Smooth muscle cell (in vitro differentiated cells): ENCODE measurements at regions not wholly inside any gene's neighbourhood (a gene's known extent, or its start where the extent isn't known, plus 50 kb on each side); places are given as distances from the start of the nearest gene placed in this dataset. TPM values are rescaled to one million over a fixed set of nuclear protein-coding genes. Genes with fewer than 3 reads are reported as not detected.

Experiments
- DNase-seq: peaks from one replicate; lab custom pipeline; 2025; ENCODE audit not compliant: unreplicated experiment; lab: John Stamatoyannopoulos, UW
- H2AFZ ChIP-seq: fragments of 200-600 bp; sonication (generic); 2 replicates; pipeline ENCODE4 v1.6.0; 2016; ENCODE audit warnings: antibody characterized with exemption, low read depth, mild to moderate bottlenecking
- H3F3A ChIP-seq: fragments of 200-600 bp; sonication (generic); 2 replicates; pipeline ENCODE4 v1.6.0; 2017; ENCODE audit warnings: antibody characterized with exemption, low read depth
- H3K27ac ChIP-seq: fragments of 200-600 bp; sonication (generic); 2 replicates; pipeline ENCODE4 v1.5.1; 2016; ENCODE audit warnings: low read depth, mild to moderate bottlenecking
- H3K27me3 ChIP-seq: fragments of 200-600 bp; sonication (generic); 2 replicates; pipeline ENCODE4 v1.6.1; 2016; ENCODE audit warnings: low read depth, mild to moderate bottlenecking
- H3K36me3 ChIP-seq: fragments of 200-600 bp; sonication (generic); 2 replicates; pipeline ENCODE4 v1.5.1; 2016; ENCODE audit warnings: low read depth
- H3K4me1 ChIP-seq: fragments of 200-600 bp; sonication (generic); 2 replicates; pipeline ENCODE4 v1.5.1; 2016; ENCODE audit warnings: low read depth
- H3K4me2 ChIP-seq: fragments of 200-600 bp; sonication (generic); 2 replicates; pipeline ENCODE4 v1.6.0; 2016; ENCODE audit warnings: mild to moderate bottlenecking
- H3K4me3 ChIP-seq: fragments of 200-600 bp; sonication (generic); 2 replicates; pipeline ENCODE4 v1.5.1; 2016; ENCODE audit warnings: mild to moderate bottlenecking
- H3K79me2 ChIP-seq: fragments of 200-600 bp; sonication (generic); 2 replicates; pipeline ENCODE4 v1.6.0; 2016; ENCODE audit warnings: low read depth, mild to moderate bottlenecking
- H3K9ac ChIP-seq: fragments of 200-600 bp; sonication (generic); 2 replicates; pipeline ENCODE4 v1.6.0; 2016; ENCODE audit warnings: low read depth
- H3K9me3 ChIP-seq: fragments of 200-600 bp; sonication (generic); replicated peaks from 2 replicates; pipeline ENCODE4 v1.5.1; 2016; ENCODE audit warnings: low read depth
- H4K20me1 ChIP-seq: fragments of 200-600 bp; sonication (generic); 2 replicates; pipeline ENCODE4 v1.6.0; 2016; ENCODE audit warnings: low read depth
- WGBS: methylation state at CpG from one replicate; pipeline ENCODE4 v1.1.7; 2016; ENCODE audit warnings: low lambda C conversion rate; 5-methylcytosine and 5-hydroxymethylcytosine counted together
- small RNA-seq: library from RNA; depleted of rRNA; stranded (forward); fragments of <200 nt; gene quantifications from one replicate; pipeline ENCODE3, GENCODE V24; 2014
- TF ChIP-seq, protein P1 (sequence below): fragments of 200-600 bp; sonication (generic); IDR thresholded peaks from 2 replicates; pipeline ENCODE4 v1.5.1; 2017; ENCODE audit warnings: borderline replicate concordance, mild to moderate bottlenecking, antibody characterized with exemption; ENCODE audit not compliant: insufficient read depth, poor library complexity, severe bottlenecking

DNA sequence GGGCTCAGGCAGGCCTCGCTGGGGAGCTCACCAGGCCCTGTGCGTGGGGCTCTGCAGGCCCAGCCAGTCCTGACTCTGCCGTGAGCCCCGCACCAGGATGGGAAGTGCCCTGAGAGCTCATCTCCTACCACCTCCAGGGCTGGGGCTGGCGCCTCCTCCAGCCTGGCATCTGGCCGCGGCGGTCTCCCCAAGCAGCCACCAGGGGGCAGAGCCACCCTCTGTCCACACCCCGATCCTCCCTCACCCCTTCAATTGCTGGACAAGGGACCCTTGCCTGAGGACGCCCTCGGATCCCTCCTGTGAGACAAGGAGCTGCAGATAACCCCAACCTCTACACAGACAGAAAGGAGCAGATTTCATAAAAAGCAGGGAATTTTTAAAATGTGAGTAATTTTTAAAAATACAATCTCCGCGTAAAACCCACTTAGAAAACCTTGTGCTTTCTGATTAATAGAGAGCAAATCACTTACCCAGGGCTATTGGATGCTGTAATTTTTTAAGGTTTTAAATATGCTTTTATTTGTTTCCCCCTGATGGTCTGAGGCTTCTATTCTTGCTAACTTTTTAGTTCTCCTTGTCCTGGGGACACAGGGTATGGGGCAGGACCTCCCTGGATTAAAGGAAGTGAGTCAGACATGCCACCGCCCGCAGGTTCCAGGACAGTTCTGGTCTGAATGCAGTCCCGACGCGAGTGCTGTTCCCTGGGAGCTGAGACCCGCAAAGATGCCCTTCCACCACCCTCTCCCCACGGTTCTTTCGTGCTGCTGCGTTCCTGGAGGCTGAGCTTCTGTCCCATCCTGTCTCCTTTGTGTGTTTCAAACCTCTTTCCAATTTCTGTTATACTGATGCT is 52.3 kb upstream of the CHRNA7 start:
- Histone ChIP-seq H3K79me2 (no peaks in the 10 kb centered on the region), H3K9me3 (no peaks in the 10 kb centered on the region), H3K4me1 (no peaks in the 10 kb centered on the region), H2AFZ (no peak overlapping the region), H3F3A (no peaks in the 10 kb centered on the region), H3K4me2 (peak overlapping the region; percentile 76), H3K9ac (no peak overlapping the region), H3K36me3 (no peaks in the 10 kb centered on the region), H3K27me3 (peaks cover 11% of the 10 kb centered on the region), H3K4me3 (peak overlapping the region; percentile 12), H4K20me1 (no peaks in the 10 kb centered on the region), H3K27ac (no peak overlapping the region)
- 15% methylated on average over 22 of the region's 22 CpGs for WGBS
- peak; percentile 20 for DNase-seq
- TF ChIP-seq, protein P1, sequence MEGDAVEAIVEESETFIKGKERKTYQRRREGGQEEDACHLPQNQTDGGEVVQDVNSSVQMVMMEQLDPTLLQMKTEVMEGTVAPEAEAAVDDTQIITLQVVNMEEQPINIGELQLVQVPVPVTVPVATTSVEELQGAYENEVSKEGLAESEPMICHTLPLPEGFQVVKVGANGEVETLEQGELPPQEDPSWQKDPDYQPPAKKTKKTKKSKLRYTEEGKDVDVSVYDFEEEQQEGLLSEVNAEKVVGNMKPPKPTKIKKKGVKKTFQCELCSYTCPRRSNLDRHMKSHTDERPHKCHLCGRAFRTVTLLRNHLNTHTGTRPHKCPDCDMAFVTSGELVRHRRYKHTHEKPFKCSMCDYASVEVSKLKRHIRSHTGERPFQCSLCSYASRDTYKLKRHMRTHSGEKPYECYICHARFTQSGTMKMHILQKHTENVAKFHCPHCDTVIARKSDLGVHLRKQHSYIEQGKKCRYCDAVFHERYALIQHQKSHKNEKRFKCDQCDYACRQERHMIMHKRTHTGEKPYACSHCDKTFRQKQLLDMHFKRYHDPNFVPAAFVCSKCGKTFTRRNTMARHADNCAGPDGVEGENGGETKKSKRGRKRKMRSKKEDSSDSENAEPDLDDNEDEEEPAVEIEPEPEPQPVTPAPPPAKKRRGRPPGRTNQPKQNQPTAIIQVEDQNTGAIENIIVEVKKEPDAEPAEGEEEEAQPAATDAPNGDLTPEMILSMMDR: peak; percentile 90

Small RNA genes in the stretch of these regions (small RNA-seq; reads per million reads assigned to genes)
- gene AC026951.2 (not detected), gene RF00425 (not detected)
